DND-41 (cell line): ENCODE measurements at regions not wholly inside any gene's neighbourhood (a gene's known extent, or its start where the extent isn't known, plus 50 kb on each side); places are given as distances from the start of the nearest gene placed in this dataset.

Experiments
- ATAC-seq: fragments of 200-7000 bp; cut with Tn5 transposase; 3 replicates; pipeline ENCODE4 v1.9.1; 2021; ENCODE audit warnings: low read depth; ENCODE audit not compliant: insufficient read depth
- DNase-seq: peaks from one replicate; pipeline ENCODE4 v3.0.0-alpha.2; 2020
- H2AFZ ChIP-seq: 2 replicates; pipeline ENCODE4 v1.6.0; 2012; ENCODE audit warnings: low read depth, low read length
- H3K27ac ChIP-seq: 2 replicates; pipeline ENCODE4 v1.5.1; 2012; ENCODE audit warnings: low read length, inconsistent platforms
- H3K27me3 ChIP-seq: fragments of 200-600 bp; sonication (generic); 2 replicates; pipeline ENCODE4 v1.6.0; 2012; ENCODE audit warnings: low read length, mild to moderate bottlenecking, inconsistent platforms; ENCODE audit not compliant: insufficient read depth, poor library complexity
- H3K36me3 ChIP-seq: 2 replicates; pipeline ENCODE4 v1.5.1; 2012; ENCODE audit warnings: low read length, inconsistent platforms; ENCODE audit not compliant: insufficient read depth
- H3K4me1 ChIP-seq: 2 replicates; pipeline ENCODE4 v1.5.1; 2012; ENCODE audit warnings: mild to moderate bottlenecking, low read length; ENCODE audit not compliant: insufficient read depth
- H3K4me2 ChIP-seq: 2 replicates; pipeline ENCODE4 v1.6.0; 2012; ENCODE audit warnings: mild to moderate bottlenecking, moderate library complexity, low read length, inconsistent platforms; ENCODE audit not compliant: insufficient read depth
- H3K4me3 ChIP-seq, 2 experiments: fragments of 200-600 bp in 1 of 2; shearing (Covaris generic) in 1 of 2; 2 replicates each; pipeline ENCODE4 v1.5.1; 2012 to 2016; ENCODE audit warnings: inconsistent platforms in 2 of 2, low read length in 2 of 2, mild to moderate bottlenecking in 2 of 2, low read depth in 1 of 2, moderate library complexity in 1 of 2
- H3K79me2 ChIP-seq: 2 replicates; pipeline ENCODE4 v1.6.0; 2012; ENCODE audit warnings: low read length, inconsistent platforms; ENCODE audit not compliant: insufficient read depth
- H3K9ac ChIP-seq: 2 replicates; pipeline ENCODE4 v1.6.0; 2012; ENCODE audit warnings: low read depth, mild to moderate bottlenecking, inconsistent platforms, low read length, moderate library complexity
- H3K9me3 ChIP-seq: 2 replicates; pipeline ENCODE4 v1.5.1; 2012; ENCODE audit warnings: low read length, moderate library complexity, mild to moderate bottlenecking, inconsistent platforms; ENCODE audit not compliant: insufficient read depth, severe bottlenecking
- H4K20me1 ChIP-seq: 2 replicates; pipeline ENCODE4 v1.6.0; 2012; ENCODE audit warnings: low read length; ENCODE audit not compliant: insufficient read depth
- CTCF ChIP-seq: IDR thresholded peaks from 2 replicates; pipeline ENCODE4 v1.5.1; 2012; ENCODE audit warnings: borderline replicate concordance, low read length, moderate library complexity, mild to moderate bottlenecking; ENCODE audit not compliant: poor library complexity, severe bottlenecking; ENCODE audit errors: extremely low read depth
- EZH2 ChIP-seq: IDR thresholded peaks from 3 replicates; pipeline ENCODE4 v1.6.1; 2012; ENCODE audit warnings: borderline replicate concordance, low read depth, mild to moderate bottlenecking, moderate library complexity, low read length, inconsistent platforms; ENCODE audit not compliant: severe bottlenecking

GRCh38 chr4:84366907-84367306 lies 132.2 kb downstream of the NKX6-1 start:
- H3K4me1 ChIP-seq = no peaks in the 10 kb centered on the region
- TF ChIP-seq EZH2 = no peak
- H3K27me3 ChIP-seq = no peaks in the 10 kb centered on the region
- H3K79me2 ChIP-seq = no peaks in the 10 kb centered on the region
- H3K4me2 ChIP-seq = no peak overlapping the region
- H4K20me1 ChIP-seq = no peaks in the 10 kb centered on the region
- H3K9ac ChIP-seq = no peak overlapping the region
- H2AFZ ChIP-seq = no peak overlapping the region
- DNase-seq = no peak
- H3K9me3 ChIP-seq = no peaks in the 10 kb centered on the region
- H3K4me3 ChIP-seq = no peak overlapping the region
- ATAC-seq = no peak
- H3K27ac ChIP-seq = no peak overlapping the region
- no peaks in the 10 kb centered on the region for H3K36me3 ChIP-seq

GRCh38 chr4:84366161-84366560 lies 132.9 kb downstream of the NKX6-1 start:
- no peak for TF ChIP-seq EZH2
- TF ChIP-seq CTCF = no peak
- Histone ChIP-seq H3K79me2 (no peaks in the 10 kb centered on the region), H4K20me1 (no peaks in the 10 kb centered on the region), H3K36me3 (no peaks in the 10 kb centered on the region), H3K9me3 (no peaks in the 10 kb centered on the region), H3K4me1 (no peaks in the 10 kb centered on the region), H3K27me3 (no peaks in the 10 kb centered on the region), H3K4me3 (no peak overlapping the region), H3K27ac (no peak overlapping the region), H2AFZ (no peak overlapping the region), H3K4me2 (no peak overlapping the region), H3K9ac (no peak overlapping the region)
- no peak for ATAC-seq
- DNase-seq = no peak

- no peak overlapping the region for H3K4me3 ChIP-seq
- H3K79me2 ChIP-seq = no peaks in the 10 kb centered on the region
- ATAC-seq = no peak
- no peaks in the 10 kb centered on the region for H3K4me1 ChIP-seq
- no peak overlapping the region for H2AFZ ChIP-seq
- TF ChIP-seq EZH2 (no peak), CTCF (no peak)
- no peak overlapping the region for H3K9ac ChIP-seq
- H3K36me3 ChIP-seq = no peaks in the 10 kb centered on the region
- H3K4me2 ChIP-seq = no peak overlapping the region
- H3K27me3 ChIP-seq = no peaks in the 10 kb centered on the region
- no peak for DNase-seq
- H3K9me3 ChIP-seq = no peaks in the 10 kb centered on the region
- no peak overlapping the region for H3K27ac ChIP-seq
- H4K20me1 ChIP-seq = no peaks in the 10 kb centered on the region
These were observed 136.0 kb downstream of the NKX6-1 start for GRCh38 chr4:84362896-84363655.

GRCh38 chr4:84342161-84342560 lies 156.9 kb downstream of the NKX6-1 start:
- no peaks in the 10 kb centered on the region for H3K9me3 ChIP-seq
- no peaks in the 10 kb centered on the region for H4K20me1 ChIP-seq
- no peaks in the 10 kb centered on the region for H3K79me2 ChIP-seq
- no peak overlapping the region for H3K4me2 ChIP-seq
- TF ChIP-seq EZH2 (no peak), CTCF (no peak)
- no peak for DNase-seq
- H3K9ac ChIP-seq = no peak overlapping the region
- no peak overlapping the region for H3K27ac ChIP-seq
- H3K4me1 ChIP-seq = no peaks in the 10 kb centered on the region
- no peak overlapping the region for H3K4me3 ChIP-seq
- H3K36me3 ChIP-seq = no peaks in the 10 kb centered on the region
- H2AFZ ChIP-seq = no peak overlapping the region
- H3K27me3 ChIP-seq = no peaks in the 10 kb centered on the region
- ATAC-seq = no peak
